Loucy (cell line): ENCODE measurements at regions not wholly inside any gene's neighbourhood (a gene's known extent, or its start where the extent isn't known, plus 50 kb on each side); places are given as distances from the start of the nearest gene placed in this dataset.

Experiments
- CTCF ChIP-seq: fragments of 200-600 bp; sonication (generic); conservative IDR thresholded peaks from 2 replicates; pipeline ENCODE4 v1.5.1; 2014; ENCODE audit warnings: mild to moderate bottlenecking, antibody characterized with exemption, low read length
- EZH2phosphoT487 ChIP-seq: fragments of 200-600 bp; IDR thresholded peaks from 2 replicates; pipeline ENCODE4 v1.6.1; 2018; ENCODE audit warnings: antibody characterized with exemption, mild to moderate bottlenecking, moderate library complexity, borderline replicate concordance

DNA sequence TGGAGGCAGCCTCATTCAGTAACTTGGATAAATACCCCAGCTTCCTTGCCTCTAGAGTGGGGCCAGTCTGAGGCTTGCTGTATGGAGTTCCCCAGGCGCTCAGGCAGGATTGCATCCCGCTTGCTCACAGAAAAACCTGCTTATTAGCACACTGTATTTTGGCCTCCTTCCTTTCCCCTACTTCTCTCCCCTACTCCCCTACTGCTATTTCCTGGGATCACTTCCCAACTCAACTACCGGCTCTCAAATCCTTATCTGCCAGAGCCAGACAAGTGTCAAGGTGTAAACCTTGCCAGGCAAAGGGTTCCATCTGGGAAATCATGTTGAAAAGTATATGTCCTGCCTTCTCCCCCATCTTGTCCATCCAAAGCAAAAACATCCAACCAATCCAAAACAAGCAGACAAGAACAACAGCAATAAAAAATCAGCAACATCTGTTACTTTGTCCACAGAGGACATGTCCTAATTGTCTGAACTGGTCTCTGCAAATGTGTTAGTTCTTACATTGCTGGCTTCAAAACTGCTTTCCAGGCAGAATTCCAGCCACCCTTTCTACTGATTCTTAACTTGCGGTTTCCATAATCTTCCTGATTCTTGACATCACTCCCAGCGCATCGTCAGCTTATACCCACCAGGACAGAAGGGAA lies 164.1 kb upstream of the SEMA6A start:
- TF ChIP-seq CTCF, result no peak
- TF ChIP-seq EZH2phosphoT487, result no peak
